Stimulated activated CD4-positive, alpha-beta T cell treated with anti-CD3 and anti-CD28 coated beads, Interleukin-15, amount 100 ng/mL, for 48 hours (primary cell): ENCODE measurements at regions not wholly inside any gene's neighbourhood (a gene's known extent, or its start where the extent isn't known, plus 50 kb on each side); places are given as distances from the start of the nearest gene placed in this dataset.
"Not testable (repeated sequence)": the region's sequence is repeated elsewhere in the genome, so short reads cannot be mapped to it uniquely, and the experiment has no call there.

Source experiments
- DNase-seq, 2 donors: peaks; one replicate each; pipeline ENCODE4 v3.0.0-alpha.2; 2020; ENCODE audit warnings: low read depth in 2 of 2

DNA sequence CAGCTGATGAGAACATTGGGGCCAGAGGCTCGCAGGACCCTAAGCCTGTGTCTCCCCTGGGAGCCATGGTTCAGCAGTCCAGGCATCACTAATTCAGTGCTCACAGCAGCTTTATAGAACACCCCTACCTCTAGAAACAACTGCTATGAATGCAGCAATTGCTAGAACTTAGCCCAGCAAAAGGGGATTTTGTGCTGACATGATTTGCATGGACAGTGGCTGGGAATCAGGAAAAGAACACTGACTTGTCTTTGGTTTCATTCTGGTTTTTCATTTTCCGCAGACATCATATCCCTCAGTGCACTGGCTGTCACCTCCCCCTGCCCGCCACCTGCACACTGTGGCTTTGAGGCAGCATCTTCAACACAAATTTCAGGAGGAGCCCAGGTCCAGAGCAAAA lies 3964.9 kb upstream of the TPTE start:
- not testable (repeated sequence) for DNase-seq

DNA sequence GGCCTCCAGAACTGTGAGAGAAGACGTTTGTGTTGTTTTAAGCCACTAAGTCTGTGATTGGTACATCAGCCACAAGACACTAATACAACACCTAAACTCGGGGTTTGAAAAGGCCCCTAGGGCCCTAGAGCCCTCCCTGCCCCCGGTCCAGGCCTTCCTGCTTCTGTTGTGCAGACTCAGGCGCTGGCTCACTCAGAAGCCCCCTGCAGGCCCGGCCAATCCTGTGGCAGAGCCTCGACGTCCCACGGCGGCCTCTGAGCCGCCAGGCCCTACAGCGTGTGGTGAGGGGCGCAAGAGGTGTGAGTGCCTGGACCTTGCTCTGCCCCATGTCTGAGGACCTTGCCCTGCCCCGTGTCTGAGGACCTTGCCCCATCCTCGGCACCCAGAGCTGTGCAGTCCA lies 3964.0 kb upstream of the TPTE start:
- DNase-seq, result not testable (repeated sequence)

DNA sequence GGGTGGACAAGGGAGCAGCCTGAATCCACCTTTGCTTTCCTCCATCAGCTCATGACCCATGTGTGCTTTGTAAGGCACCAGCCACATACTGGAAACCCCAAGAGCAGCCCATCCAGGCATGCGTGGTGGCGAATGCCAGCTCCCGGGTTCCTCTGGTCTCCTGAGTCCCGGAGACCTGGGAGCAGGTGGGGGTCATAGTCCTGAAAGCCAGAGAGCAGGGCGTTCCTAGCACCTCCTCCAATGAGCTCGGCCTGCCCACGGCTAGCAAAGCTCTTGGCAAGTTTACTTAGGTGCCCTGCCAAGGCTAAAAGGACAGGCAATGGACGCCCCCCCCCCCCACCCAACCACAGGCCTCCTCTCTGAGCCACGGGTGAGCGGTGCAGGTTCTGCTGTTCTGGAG lies 3960.2 kb upstream of the TPTE start:
- DNase-seq, result not testable (repeated sequence)

DNA sequence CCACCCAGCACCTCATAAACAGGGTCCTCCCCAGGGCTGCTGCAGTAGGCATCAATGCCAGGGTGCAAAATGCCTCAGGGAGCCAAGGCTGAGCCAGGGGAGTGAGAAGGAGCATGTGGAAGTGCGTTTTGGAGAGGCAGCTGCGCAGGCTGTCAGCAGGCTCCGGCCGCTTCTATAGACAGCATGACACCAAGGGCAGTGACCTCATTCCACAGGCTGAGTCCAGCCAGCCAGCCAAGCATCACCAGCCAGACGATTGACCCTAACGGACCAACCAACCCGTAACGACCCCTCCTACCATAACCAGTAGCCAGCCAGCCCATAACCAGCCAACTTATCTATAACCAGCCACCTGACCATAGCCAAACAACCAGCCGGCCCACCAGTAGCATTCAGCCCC lies 3959.8 kb upstream of the TPTE start:
- not testable (repeated sequence) for DNase-seq

DNA sequence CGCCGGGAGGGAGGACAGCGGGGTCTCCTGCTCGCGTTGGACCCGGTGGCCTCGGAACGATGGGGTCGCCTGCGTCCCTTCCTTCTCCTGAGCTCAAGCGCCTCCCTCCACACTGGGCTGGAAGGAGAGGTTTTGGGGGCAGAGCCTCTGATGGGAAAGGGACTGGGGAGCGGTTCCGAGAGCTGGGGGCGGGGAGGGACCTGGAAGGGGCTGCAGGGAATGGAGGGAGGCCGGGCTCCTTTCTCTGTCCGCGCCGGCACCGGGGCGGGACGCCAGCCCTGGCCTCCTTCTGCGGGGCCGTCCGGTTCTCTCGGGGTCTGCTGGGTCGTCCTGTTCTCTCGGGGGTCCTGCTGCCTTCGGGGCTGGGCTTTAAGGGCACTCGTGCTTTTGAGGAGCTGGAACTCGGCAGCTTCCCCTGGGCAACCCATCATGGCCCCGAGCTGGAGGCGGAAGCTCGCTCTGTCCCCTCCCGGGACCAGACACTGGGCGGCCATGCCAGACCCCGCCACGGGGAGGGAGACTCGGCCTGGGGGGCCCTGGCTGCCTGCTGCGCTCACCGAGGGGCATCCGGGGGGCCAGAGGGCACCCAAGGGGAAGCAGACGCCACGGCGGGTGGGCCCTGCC lies 3956.7 kb upstream of the TPTE start:
- DNase-seq, result not testable (repeated sequence)

DNA sequence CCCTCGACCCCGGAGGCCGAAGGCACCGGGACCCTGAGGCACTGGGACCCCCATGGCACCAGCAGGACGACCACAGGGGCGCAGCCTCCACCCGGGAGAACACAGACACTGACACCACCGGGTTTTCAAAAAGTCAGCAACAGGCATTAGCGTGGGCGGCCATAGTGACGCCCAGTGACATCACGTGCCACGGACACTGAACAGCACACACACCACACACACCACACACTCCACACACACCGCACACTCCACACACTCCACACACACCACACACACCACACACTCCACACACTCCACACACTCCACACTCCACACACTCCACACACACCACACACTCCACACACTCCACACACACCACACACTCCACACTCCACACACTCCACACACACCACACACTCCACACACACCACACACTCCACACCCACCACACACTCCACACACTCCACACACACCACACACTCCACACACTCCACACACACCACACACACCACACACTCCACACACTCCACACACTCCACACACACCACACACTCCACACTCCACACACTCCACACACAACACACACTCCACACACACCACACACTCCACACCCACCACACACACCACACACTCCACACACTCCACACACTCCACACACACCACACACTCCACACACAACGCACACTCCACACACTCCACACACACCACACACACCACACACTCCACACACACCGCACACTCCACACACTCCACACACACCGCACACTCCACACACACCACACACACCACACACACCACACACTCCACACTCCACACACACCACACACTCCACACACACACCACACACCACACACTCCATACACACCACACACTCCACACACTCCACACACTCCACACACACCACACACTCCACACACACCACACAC lies 3955.9 kb upstream of the TPTE start:
- not testable (repeated sequence) for DNase-seq

DNA sequence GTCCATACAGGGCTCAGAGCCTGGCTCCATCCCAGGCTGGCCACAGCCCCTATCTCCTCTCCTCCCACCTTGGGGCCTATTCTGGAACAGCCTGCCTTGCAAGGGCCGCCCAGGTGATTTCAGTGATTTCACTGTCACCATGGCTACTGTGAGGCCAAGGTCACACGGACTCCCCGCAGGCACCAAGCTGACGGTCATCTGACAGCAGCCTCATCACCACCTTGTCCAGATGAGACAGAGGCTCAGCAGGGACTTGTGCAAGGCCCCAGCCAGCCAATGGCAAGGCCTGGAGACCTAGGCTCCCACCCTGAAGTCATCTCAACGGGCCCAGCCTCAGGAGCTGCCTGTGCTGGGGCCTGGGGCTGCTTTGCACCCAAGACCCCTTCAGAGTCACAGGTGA lies 3953.8 kb upstream of the TPTE start:
- not testable (repeated sequence) for DNase-seq

DNA sequence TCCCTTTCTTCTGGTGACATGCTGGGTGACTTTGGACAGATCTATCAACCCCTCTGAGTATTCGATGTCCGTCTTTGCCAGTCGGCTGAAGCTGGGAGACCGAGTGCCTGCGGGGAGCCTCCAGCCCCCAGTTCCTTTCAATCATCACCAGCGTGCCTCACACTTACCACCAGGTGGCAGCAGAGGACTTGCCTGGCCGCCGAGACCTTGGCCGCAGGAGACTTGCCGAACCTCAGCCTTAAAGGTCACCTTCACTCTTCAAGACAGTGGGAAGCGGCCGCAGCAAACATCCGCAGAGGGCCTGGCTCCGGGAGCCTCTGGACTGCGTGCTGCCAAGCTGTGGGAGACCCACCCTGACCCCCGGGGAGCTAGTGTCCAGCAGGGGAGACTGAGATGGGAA lies 3952.2 kb upstream of the TPTE start:
- not testable (repeated sequence) for DNase-seq

DNA sequence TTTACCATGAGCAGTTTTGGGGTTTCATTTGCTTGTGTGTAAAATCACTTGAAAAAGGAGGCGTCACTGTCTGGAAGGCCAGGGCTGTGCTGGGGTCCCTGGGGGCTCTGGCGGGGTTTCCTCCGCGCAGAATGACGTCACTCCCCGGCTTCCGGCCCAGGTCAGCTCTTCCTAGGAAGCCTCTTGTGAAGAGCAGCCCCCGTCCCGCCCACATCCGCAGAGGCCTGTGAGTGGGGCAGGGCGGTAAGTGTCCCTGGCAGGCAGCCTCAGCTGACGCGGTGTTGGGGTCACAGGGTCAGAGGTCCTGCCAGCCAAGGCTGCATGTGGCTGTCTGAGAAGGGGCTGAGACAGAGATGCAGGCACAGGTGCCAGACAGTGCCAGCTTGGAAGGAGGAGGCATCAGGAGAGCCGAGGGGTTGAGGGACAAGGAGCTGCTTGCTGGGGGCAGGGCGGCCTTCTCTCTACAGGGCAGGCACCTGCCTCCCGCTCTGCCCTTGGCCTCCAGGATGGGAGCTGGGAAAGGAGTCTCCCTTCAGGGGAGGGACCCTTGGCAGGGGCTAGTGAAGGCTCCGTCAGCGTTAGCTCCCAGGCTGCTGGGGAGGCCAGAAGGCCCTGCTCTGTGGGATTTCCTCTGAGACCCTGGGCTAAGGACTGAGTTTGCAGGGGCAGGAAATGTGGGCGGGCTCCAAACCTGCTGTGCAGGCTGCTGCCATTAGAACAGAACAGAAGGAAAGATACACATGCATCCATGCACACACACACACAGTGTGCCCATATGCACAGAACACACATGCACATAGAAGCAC lies 3951.6 kb upstream of the TPTE start:
- DNase-seq, result not testable (repeated sequence)

DNA sequence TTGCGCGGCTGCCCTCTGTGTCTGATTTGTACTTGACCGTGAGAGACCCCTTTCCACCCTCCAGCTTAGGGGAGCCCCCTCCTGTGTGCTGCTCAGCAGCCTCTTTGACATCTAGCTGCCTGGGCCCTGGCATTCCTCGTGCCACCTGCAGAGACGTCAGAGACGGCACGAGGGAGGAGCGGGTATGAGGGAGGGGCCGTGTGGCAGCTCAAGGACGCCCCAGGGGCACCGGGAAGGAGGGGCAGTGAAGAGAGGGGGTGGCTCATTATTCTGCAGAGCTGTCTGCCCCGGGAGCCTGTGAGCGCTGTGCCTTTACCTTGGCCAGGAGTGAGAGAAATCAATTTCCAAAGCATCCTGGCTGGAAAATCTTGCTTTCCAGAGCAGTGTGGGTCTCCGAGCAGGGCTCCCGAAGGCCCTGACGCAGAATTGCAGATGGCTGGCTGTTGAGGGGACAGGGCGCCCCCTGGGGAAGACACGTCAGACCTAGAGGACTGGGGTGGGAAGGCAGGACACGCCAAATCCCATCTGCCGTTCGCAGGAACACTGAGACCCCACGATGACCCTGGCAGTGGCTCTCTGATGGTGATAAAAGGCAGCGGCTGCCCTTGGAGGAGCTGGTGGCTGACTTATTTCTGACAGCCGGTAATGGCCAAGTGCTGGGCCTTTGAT lies 3950.5 kb upstream of the TPTE start:
- not testable (repeated sequence) for DNase-seq

DNA sequence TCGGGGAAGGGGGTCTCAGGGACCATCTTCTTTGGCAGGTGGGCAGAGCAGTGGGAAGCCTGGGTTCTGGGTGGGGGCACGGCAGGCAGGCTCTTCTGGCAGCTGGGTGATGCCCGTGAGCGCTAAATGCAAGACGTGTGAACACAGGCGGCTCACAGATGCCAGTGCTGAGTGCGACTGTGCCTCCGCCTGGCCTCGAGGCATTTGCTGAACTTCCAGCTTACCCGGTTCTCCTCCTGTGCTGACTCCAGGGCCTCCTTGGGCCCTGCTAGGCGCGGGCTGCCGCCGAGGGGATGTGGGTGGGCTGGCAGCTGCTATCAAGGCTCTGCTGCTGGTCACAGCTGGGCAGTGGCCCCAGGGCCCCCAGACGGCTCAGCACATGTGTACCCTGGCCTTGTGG lies 3947.8 kb upstream of the TPTE start:
- DNase-seq, result not testable (repeated sequence)

DNA sequence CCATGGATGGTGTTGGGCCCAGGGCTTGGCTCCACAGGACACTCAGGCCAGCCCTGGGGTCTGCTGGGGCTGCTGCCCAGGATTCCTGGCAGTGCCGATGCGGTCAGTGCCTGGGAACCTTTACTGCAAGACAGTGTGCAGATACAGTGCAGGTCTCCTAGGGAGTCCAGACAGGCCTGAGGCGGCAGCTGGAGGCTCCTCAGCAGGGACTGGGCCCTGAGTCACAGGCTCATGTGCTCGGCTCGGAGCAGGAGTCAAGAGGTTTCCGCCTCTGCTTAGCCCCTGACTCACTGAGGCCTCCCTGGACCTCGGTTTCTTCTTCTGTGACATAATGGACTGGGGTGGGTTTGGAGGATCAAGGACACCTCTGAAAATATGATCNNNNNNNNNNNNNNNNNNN lies 3941.6 kb upstream of the TPTE start:
- DNase-seq, result not testable (repeated sequence)
